Left ventricle myocardium inferior (tissue), 1 donor: ENCODE measurements at regions not wholly inside any gene's neighbourhood (a gene's known extent, or its start where the extent isn't known, plus 50 kb on each side); places are given as distances from the start of the nearest gene placed in this dataset.

ENCODE experiments used
- DNase-seq: peaks from one replicate; pipeline ENCODE4 v3.0.0-alpha.2; 2020
- H3K27ac ChIP-seq: fragments of 200-600 bp; replicated peaks from 2 replicates; pipeline ENCODE4 v1.8.0; 2021
- H3K27me3 ChIP-seq: fragments of 200-600 bp; 2 replicates; pipeline ENCODE4 v1.8.0; 2021; ENCODE audit warnings: low read depth
- H3K36me3 ChIP-seq: fragments of 200-600 bp; 2 replicates; pipeline ENCODE4 v1.8.0; 2021
- H3K4me1 ChIP-seq: fragments of 200-600 bp; 2 replicates; pipeline ENCODE4 v1.8.0; 2021
- H3K4me3 ChIP-seq: fragments of 200-600 bp; 2 replicates; pipeline ENCODE4 v1.8.0; 2021; ENCODE audit warnings: mild to moderate bottlenecking, moderate library complexity
- H3K9me3 ChIP-seq: fragments of 200-600 bp; replicated peaks from 2 replicates; pipeline ENCODE4 v1.8.0; 2021
- intact Hi-C: fragments of 100-400 bp; cut with micrococcal nuclease; formaldehyde crosslinking; loops from one replicate; pipeline ENCODE4 v1.11.0; 2022
- TF ChIP-seq, protein P1 (sequence below): fragments of 200-600 bp; IDR thresholded peaks from 2 replicates; pipeline ENCODE4 v1.8.0; 2021; ENCODE audit warnings: antibody characterized with exemption, mild to moderate bottlenecking, borderline replicate concordance
- donor health status: DM: no; HTN: yes; CAD: no; lungs with severe emphysema.

GRCh38 chr10:124298891-124299290 lies 119.8 kb downstream of the OAT start:
- TF ChIP-seq, protein P1, sequence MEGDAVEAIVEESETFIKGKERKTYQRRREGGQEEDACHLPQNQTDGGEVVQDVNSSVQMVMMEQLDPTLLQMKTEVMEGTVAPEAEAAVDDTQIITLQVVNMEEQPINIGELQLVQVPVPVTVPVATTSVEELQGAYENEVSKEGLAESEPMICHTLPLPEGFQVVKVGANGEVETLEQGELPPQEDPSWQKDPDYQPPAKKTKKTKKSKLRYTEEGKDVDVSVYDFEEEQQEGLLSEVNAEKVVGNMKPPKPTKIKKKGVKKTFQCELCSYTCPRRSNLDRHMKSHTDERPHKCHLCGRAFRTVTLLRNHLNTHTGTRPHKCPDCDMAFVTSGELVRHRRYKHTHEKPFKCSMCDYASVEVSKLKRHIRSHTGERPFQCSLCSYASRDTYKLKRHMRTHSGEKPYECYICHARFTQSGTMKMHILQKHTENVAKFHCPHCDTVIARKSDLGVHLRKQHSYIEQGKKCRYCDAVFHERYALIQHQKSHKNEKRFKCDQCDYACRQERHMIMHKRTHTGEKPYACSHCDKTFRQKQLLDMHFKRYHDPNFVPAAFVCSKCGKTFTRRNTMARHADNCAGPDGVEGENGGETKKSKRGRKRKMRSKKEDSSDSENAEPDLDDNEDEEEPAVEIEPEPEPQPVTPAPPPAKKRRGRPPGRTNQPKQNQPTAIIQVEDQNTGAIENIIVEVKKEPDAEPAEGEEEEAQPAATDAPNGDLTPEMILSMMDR, result no peak
- H3K9me3 ChIP-seq, result peaks cover 5% of the 10 kb centered on the region
- H3K36me3 ChIP-seq, result no peaks in the 10 kb centered on the region
- no peaks in the 10 kb centered on the region for H3K27me3 ChIP-seq
- intact Hi-C loops, result no loop called here
- H3K4me1 ChIP-seq, result no peaks in the 10 kb centered on the region
- H3K27ac ChIP-seq, result no peak overlapping the region
- H3K4me3 ChIP-seq, result no peak overlapping the region
- no peak for DNase-seq

DNA sequence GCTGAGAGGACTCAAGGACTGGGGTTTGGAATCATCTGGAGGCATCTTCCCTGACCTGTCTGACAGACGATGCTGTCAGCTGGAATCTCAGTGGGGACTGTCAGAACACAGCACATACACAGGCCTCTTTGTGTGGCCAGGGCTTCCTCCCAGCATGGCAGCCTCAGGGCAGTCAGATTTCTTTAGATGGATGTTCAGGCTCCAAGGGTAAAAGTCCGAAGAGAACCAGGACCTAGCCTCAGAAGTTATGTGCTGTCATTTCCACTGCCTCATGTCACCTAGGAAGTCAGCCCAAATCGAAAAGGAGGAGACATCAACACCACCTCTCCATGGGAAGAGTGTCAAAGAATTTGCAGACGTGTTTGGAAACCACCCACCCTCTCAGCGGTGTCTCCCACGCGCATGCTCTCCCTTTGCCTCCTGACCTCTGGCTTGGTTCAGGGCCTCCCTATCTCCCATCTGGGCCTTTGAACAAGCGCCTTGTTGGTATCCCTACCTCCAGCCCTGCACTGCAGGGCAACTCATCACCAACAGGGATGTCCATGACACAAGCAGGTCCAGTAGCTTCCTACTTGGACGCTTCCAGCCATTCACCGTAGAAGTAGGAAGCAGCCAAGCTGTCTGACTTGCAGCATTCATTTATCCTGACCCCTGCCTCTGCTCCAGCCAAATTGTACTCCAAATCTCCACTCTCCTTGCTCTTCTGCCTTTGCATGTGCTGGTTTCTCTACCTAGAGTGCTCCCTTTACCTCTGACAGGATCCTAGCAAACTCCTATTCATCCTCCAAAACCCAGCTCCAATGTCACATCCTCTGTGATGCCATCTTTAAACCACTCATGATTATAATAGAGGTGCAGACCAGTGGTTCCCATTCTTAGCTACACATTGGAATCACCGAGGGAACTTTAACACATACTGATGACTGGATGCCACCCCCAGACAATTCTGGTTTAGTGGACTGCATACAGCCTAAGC lies 121.6 kb downstream of the OAT start:
- Histone ChIP-seq H3K27ac (no peak overlapping the region), H3K4me3 (no peak overlapping the region), H3K36me3 (no peaks in the 10 kb centered on the region), H3K4me1 (no peaks in the 10 kb centered on the region), H3K9me3 (peaks cover 5% of the 10 kb centered on the region), H3K27me3 (no peaks in the 10 kb centered on the region)
- DNase-seq, result no peak
- TF ChIP-seq, protein P1, result no peak
- intact Hi-C loops, result no loop called here

- no peak for DNase-seq
- Histone ChIP-seq H3K36me3 (no peaks in the 10 kb centered on the region), H3K4me3 (no peak overlapping the region), H3K4me1 (no peaks in the 10 kb centered on the region), H3K9me3 (peaks cover 5% of the 10 kb centered on the region), H3K27ac (no peak overlapping the region), H3K27me3 (no peaks in the 10 kb centered on the region)
- TF ChIP-seq, protein P1, result no peak
- intact Hi-C loops, result no loop called here
Measured at GRCh38 chr10:124296121-124296812, 122.5 kb downstream of the OAT start.

- TF ChIP-seq, protein P1, result no peak
- DNase-seq, result no peak
- Histone ChIP-seq H3K4me1 (no peaks in the 10 kb centered on the region), H3K27me3 (no peaks in the 10 kb centered on the region), H3K27ac (no peak overlapping the region), H3K9me3 (no peaks in the 10 kb centered on the region), H3K4me3 (no peak overlapping the region), H3K36me3 (no peaks in the 10 kb centered on the region)
- intact Hi-C loops, result no loop called here
Measured at GRCh38 chr10:124294811-124295770, 123.6 kb downstream of the OAT start.
